Effector CD4-positive, alpha-beta T cell (primary cell): ENCODE measurements at regions not wholly inside any gene's neighbourhood (a gene's known extent, or its start where the extent isn't known, plus 50 kb on each side); places are given as distances from the start of the nearest gene placed in this dataset.

ENCODE experiments used
- DNase-seq: peaks from one replicate; pipeline ENCODE4 v3.0.0-alpha.2; 2020

GRCh38 chr6:181049-181654, 111.1 kb upstream of the DUSP22 start:
- no peak for DNase-seq

- DNase-seq, result no peak
These were observed 108.6 kb upstream of the DUSP22 start for GRCh38 chr6:183668-184067.

- no peak for DNase-seq
These were observed 108.1 kb upstream of the DUSP22 start for GRCh38 chr6:184161-184700.

DNA sequence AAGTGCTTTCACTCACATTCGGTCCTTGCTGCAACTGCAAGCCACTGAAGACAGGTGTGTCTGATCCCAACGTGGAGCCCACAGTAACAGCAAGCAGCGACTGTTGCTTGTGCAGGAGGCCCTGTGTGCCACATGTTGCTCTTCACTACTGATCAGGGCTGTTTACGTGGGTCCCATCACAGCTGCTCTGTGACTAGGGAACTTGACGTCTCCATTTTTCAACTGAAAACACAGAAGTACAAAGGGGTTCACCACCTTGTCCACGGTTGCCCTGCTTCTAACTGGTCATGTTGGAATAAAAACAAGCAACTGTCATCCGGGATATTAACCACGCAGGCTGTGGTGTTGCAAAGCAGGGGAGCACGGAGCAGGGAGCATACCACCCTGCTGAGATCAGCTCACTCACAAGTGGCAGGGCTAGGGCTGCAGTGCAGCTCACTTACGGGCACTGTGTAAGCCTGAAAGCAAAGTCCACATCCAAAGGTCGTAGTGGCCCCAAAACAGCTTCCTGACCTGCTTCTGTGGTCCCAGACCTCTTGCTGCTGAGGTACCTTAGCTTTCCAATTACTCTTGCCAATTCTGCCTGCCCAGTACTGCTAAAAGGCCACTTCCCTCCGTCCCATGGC, 105.8 kb upstream of the DUSP22 start:
- DNase-seq, result no peak

DNA sequence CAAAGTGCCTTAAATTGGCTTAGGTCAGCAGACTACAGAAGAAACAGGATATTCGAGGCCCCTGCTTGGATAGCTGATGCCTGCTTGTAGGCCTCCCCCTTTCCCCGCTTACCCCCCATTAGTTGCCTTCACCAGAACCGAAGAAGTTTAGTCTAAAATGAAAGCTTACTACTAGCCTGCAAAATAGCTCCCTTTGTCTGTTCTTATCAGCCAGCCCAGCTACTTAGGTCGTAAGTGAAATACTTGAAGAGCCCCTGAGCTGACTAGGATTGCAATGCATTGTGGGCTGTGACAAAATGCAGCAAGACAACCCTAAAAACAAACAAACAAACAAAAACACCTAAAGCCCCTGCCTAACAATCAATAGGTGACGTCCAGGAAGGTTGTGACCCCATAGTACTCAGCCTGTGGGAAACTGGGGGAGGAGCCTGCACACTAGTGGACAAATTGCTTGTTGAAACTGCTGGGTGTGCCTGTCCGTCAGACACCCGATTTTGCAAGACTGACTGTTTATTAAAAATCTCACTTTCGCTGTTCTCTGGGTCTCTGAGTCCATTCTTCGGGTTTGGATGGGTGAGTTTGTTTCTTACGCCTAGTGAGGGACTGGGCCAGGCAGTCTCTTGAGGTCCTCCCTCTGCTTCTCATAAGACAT, 105.0 kb upstream of the DUSP22 start:
- no peak for DNase-seq

DNA sequence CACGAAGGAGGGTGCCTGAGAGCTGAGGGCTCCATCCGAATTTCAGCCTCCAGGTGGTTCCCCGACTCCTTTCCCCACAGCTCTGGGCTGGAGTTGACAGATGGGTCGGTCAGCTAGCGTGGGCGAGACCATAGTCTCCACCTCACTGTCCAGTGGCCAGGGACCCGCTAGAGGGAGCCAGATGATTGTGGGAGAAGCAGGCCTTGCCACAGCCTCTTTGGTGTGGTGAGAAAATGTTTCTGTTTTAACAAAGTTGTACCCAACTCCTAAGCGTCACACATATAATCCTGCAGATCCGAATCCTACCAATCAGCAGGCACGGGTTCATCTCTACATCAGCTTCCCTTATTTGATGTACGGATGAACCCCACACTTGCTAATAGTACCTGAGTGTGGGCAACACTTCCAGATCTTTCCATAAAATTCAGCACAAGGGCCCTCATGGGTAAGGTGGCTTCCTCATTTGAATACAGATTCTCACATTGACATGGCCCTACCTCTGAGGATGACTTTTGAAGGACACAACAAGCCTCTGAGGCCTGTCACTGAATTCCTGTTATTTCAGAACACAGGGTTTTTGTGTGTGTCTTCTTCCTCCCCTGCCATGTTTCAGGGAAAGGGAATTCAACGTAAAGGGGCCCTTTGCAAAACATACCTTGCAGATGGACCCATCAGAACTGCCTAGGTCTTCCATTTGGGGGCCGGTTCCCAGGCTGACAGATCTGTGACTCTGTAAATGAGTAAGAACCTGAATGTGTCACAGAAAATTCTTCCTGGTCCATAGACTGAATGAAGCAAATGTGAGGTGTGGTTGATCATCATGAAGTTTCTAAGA, 103.2 kb upstream of the DUSP22 start:
- peak; percentile 64 for DNase-seq

GRCh38 chr6:189676-190075, 102.6 kb upstream of the DUSP22 start:
- DNase-seq, result no peak

GRCh38 chr6:190596-191395, 101.5 kb upstream of the DUSP22 start:
- DNase-seq, result no peak

- no peak for DNase-seq
These were observed 100.6 kb upstream of the DUSP22 start for GRCh38 chr6:191487-192312.

DNA sequence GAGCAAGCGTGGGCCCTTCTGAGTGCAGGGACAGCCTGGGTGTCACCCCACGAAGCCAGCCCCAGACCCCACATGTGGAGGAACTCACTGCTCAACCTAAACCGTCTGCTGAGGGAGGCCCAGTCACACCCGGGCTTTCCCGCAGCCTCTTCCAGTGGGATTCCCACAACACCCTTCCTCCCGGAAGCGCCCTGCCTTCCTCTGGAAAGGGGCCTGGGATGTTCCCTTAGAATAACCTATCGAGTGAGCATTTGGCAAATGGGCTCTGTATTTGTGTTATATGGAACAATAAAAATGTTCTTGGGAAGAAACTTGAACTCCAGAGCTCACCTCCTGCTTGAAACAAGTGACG, 100.0 kb upstream of the DUSP22 start:
- no peak for DNase-seq

GRCh38 chr6:193180-193579, 99.1 kb upstream of the DUSP22 start:
- DNase-seq, result no peak

GRCh38 chr6:193773-194310, 98.4 kb upstream of the DUSP22 start:
- no peak for DNase-seq

DNA sequence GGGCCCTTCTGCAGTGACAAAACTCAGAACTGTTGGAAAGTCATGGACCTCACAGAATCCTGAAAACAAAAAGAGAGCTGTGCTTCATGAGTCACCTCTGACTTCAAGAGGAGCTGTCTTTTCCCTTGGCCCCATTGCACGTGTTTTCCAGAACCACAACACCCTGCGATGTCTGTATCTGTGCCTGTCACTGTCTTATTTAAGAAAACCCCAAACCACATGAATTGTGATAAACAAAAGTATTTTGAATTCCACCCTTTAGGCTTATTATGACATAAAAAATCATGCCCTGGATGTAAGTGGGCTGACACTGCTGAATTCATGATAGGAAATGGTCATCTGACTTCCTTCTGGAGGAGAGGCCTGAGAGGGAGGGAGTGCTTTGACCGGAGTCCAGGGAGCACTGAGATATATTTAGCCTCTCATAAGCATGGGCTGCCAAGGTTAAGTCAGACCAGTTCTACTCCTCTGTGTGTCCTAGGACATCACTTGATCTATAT, 96.4 kb upstream of the DUSP22 start:
- no peak for DNase-seq

- no peak for DNase-seq
These were observed 95.7 kb upstream of the DUSP22 start for GRCh38 chr6:196543-196942.

GRCh38 chr6:203661-204060, 88.6 kb upstream of the DUSP22 start:
- no peak for DNase-seq

GRCh38 chr6:206264-206663, 86.0 kb upstream of the DUSP22 start:
- no peak for DNase-seq

- DNase-seq, result no peak
These were observed 83.9 kb upstream of the DUSP22 start for GRCh38 chr6:208364-208763.

GRCh38 chr6:208938-209337, 83.3 kb upstream of the DUSP22 start:
- DNase-seq, result no peak

DNA sequence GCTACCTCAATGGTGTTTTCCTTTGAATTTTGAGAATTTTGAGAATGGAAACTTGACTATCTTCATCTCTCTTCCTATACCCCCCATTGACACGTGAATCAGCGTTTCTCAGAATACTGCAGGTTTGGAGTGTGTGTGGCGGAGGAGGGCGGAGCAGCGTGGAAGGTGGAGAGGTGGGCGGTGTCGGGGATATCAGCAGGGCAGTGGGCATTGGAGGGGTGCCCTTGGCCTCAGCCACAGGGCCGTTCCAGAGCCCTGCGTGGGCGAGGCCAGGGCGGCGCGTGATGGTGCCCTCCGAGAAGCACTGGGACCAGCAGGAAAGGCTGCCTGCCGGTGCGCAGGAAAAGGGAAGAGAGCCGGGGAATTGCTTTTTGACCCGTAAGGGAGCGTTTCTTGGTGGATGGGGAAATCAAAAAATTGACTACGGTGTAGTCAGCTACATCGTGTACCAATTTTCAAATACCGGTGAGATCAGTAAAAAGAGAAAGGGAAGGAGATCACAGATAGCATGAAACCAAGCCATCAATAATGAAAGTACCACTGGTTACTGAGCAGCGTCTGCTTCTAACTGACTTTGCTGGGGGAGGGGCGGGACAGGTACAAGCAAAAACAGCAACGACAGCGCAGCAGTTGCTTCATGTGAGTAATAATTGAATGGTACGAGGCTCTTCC, 82.7 kb upstream of the DUSP22 start:
- DNase-seq, result no peak

DNA sequence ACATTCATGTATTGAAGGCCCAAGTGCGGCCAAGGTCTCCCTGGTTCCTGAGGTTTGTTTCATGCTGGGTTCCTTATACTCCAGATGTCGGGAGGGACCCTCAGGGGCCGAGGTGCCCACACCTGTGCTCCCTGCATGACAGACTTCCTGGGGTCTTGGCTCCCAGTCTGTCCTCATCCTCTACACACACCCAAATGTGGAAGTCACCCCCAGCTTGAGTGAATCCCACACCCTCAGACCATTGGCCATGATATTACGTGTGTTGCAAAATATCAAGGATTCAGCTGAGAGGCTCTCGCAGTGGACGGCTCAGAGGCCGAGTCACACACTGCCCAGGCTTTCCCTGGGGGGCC, 82.2 kb upstream of the DUSP22 start:
- no peak for DNase-seq
